SK-N-SH (cell line): ENCODE measurements at regions not wholly inside any gene's neighbourhood (a gene's known extent, or its start where the extent isn't known, plus 50 kb on each side); places are given as distances from the start of the nearest gene placed in this dataset.
"Not testable (repeated sequence)": the region's sequence is repeated elsewhere in the genome, so short reads cannot be mapped to it uniquely, and the experiment has no call there.

Experiments
- CTCF ChIA-PET: fragments of 300-600, 350-600 bp; formaldehyde crosslinking; extraction: SDS; loops from one replicate; lab custom pipeline; 2021; lab: Yijun Ruan, JAX
- POLR2A ChIA-PET: fragments of 350-600 bp; sonication (Branson Sonifier 250); formaldehyde crosslinking; extraction: SDS; loops from one replicate; lab custom pipeline; 2020; ENCODE audit warnings: antibody characterized with exemption, inconsistent platforms; lab: Yijun Ruan, JAX
- DNase-seq: peaks from one replicate; pipeline ENCODE4 v3.0.0; 2012
- H2AFZ ChIP-seq: fragments of 200-600 bp; sonication (generic); 2 replicates; pipeline ENCODE4 v1.8.1; 2016; ENCODE audit warnings: antibody characterized with exemption, mild to moderate bottlenecking, low read depth
- H3F3A ChIP-seq: fragments of 200-600 bp; sonication (generic); replicated peaks from 2 replicates; pipeline ENCODE3; 2016; ENCODE audit warnings: antibody characterized with exemption, mild to moderate bottlenecking; ENCODE audit not compliant: insufficient read depth
- H3K27ac ChIP-seq, 2 experiments: fragments of 200-500 bp in 1 of 2; fragments of 200-600 bp in 1 of 2; sonication (Bioruptor generic) in 1 of 2; sonication (generic), shearing (Covaris generic) in 1 of 2; 2 replicates each; pipeline versions ENCODE4 v1.5.1 to v1.6.1; 2014 to 2016; ENCODE audit warnings: low read depth in 2 of 2, inconsistent platforms in 1 of 2, low read length in 1 of 2, mild to moderate bottlenecking in 1 of 2, mixed read lengths in 1 of 2
- H3K27me3 ChIP-seq: fragments of 200-600 bp; sonication (generic), shearing (Covaris generic); 2 replicates; pipeline ENCODE4 v1.6.1; 2016; ENCODE audit warnings: mixed run types; ENCODE audit not compliant: insufficient read depth
- H3K36me3 ChIP-seq, 2 experiments: fragments of 200-500 bp in 1 of 2; fragments of 200-600 bp in 1 of 2; sonication (Bioruptor generic) in 1 of 2; sonication (generic) in 1 of 2; replicated peaks in 1 of 2; 2 replicates each; pipeline versions ENCODE3 to v1.5.1; 2014 to 2016; ENCODE audit warnings: low read length in 1 of 2, mild to moderate bottlenecking in 1 of 2; ENCODE audit not compliant: insufficient read depth in 2 of 2, control insufficient read depth in 1 of 2
- H3K4me1 ChIP-seq, 2 experiments: fragments of 200-500 bp in 1 of 2; fragments of 200-600 bp in 1 of 2; sonication (Bioruptor generic) in 1 of 2; sonication (generic), shearing (Covaris generic) in 1 of 2; 2 replicates each; pipeline versions ENCODE4 v1.5.1 to v1.6.1; 2014 to 2016; ENCODE audit warnings: low read depth in 1 of 2, low read length in 1 of 2, mixed run types in 1 of 2; ENCODE audit not compliant: insufficient read depth in 2 of 2, control insufficient read depth in 1 of 2
- H3K4me2 ChIP-seq: fragments of 200-600 bp; sonication (generic), shearing (Covaris generic); 2 replicates; pipeline ENCODE4 v1.6.1; 2017; ENCODE audit warnings: mixed run types
- H3K4me3 ChIP-seq, 2 experiments: fragments of 200-500 bp in 1 of 2; fragments of 200-600 bp in 1 of 2; sonication (Bioruptor generic) in 1 of 2; sonication (generic), shearing (Covaris generic) in 1 of 2; 2 replicates each; pipeline versions ENCODE4 v1.5.1 to v1.8.1; 2014 to 2016; ENCODE audit warnings: low read depth in 2 of 2, inconsistent platforms in 1 of 2, low read length in 1 of 2, mild to moderate bottlenecking in 1 of 2, mixed read lengths in 1 of 2, moderate library complexity in 1 of 2
- H3K79me2 ChIP-seq: fragments of 200-600 bp; sonication (generic); 2 replicates; pipeline ENCODE4 v1.8.1; 2017; ENCODE audit warnings: mild to moderate bottlenecking; ENCODE audit not compliant: insufficient read depth
- H3K9ac ChIP-seq: fragments of 200-600 bp; sonication (generic); 2 replicates; pipeline ENCODE4 v1.6.1; 2017; ENCODE audit warnings: mixed run types
- H3K9me2 ChIP-seq: fragments of 200-600 bp; sonication (generic); 2 replicates; pipeline ENCODE4 v1.6.1; 2017; ENCODE audit warnings: mixed run types
- H3K9me3 ChIP-seq: fragments of 200-600 bp; sonication (generic); 2 replicates; pipeline ENCODE4 v1.6.1; 2017; ENCODE audit warnings: mixed run types, mild to moderate bottlenecking, moderate library complexity
- H4K20me1 ChIP-seq: fragments of 200-600 bp; sonication (generic); 2 replicates; pipeline ENCODE4 v1.6.1; 2017; ENCODE audit warnings: mild to moderate bottlenecking, mixed run types; ENCODE audit not compliant: insufficient read depth
- CHD2 ChIP-seq: fragments of 150-350 bp; IDR thresholded peaks from 2 replicates; pipeline ENCODE4 v1.6.1; 2018; ENCODE audit warnings: low read length; ENCODE audit not compliant: partially characterized antibody
- CTCF ChIP-seq: fragments of 200-600 bp; sonication (generic); IDR thresholded peaks from 2 replicates; pipeline ENCODE4 v1.6.1; 2017; ENCODE audit warnings: antibody characterized with exemption, mild to moderate bottlenecking, moderate library complexity
- EP300 ChIP-seq, 2 experiments: IDR thresholded peaks; 2 replicates each; pipeline versions ENCODE4 v1.4.0 to v1.6.1; 2012; ENCODE audit warnings: borderline replicate concordance in 1 of 2, low read depth in 1 of 2, low read length in 1 of 2
- EZH2phosphoT487 ChIP-seq: fragments of 200-600 bp; sonication (generic); IDR thresholded peaks from 2 replicates; pipeline ENCODE4 v1.6.1; 2017; ENCODE audit warnings: low read depth, mixed run types, mild to moderate bottlenecking, antibody characterized with exemption, moderate library complexity, borderline replicate concordance
- FOSL2 ChIP-seq: IDR thresholded peaks from 2 replicates; pipeline ENCODE4 v1.4.0; 2012; ENCODE audit warnings: low read depth, mild to moderate bottlenecking, moderate library complexity, borderline replicate concordance
- FOXJ3 ChIP-seq: sonication (generic); formaldehyde crosslinking; IDR thresholded peaks from 2 replicates; pipeline ENCODE4 v1.5.1; 2020; ENCODE audit warnings: mild to moderate bottlenecking, missing genetic modification reagents
- GATA2 ChIP-seq: sonication (generic); formaldehyde crosslinking; IDR thresholded peaks from 2 replicates; pipeline ENCODE4 v1.5.0; 2020; ENCODE audit warnings: mild to moderate bottlenecking, missing genetic modification reagents
- PBX3 ChIP-seq: IDR thresholded peaks from 2 replicates; pipeline ENCODE4; 2012
- POLR2AphosphoS5 ChIP-seq: IDR thresholded peaks from 2 replicates; pipeline ENCODE4 v1.6.1; 2012; ENCODE audit warnings: low read depth, low read length
- RFX5 ChIP-seq: IDR thresholded peaks from 2 replicates; pipeline ENCODE4 v1.6.1; 2012; ENCODE audit warnings: mild to moderate bottlenecking, improper control_type of control experiment, low read length
- SIN3A ChIP-seq: IDR thresholded peaks from 2 replicates; pipeline ENCODE4 v1.6.1; 2012; ENCODE audit warnings: low read depth, mild to moderate bottlenecking, low read length, moderate library complexity, borderline replicate concordance
- TAF1 ChIP-seq: IDR thresholded peaks from 2 replicates; pipeline ENCODE4 v1.6.1; 2012; ENCODE audit warnings: low read depth, mild to moderate bottlenecking, low read length, moderate library complexity, borderline replicate concordance
- YY1 ChIP-seq: IDR thresholded peaks from 2 replicates; pipeline ENCODE4 v1.4.0; 2012; ENCODE audit warnings: low read depth, mild to moderate bottlenecking
- WGBS: methylation state at CpG from one replicate; pipeline ENCODE4 v1.1.6; 2017; ENCODE audit warnings: low lambda C conversion rate; 5-methylcytosine and 5-hydroxymethylcytosine counted together
- TF ChIP-seq, protein P1 (sequence below): IDR thresholded peaks from 2 replicates; pipeline ENCODE4 v1.4.0; 2012; ENCODE audit warnings: low read depth
- TF ChIP-seq, protein P2 (sequence below): IDR thresholded peaks from 2 replicates; pipeline ENCODE4 v1.4.0; 2012; ENCODE audit warnings: low read depth, borderline replicate concordance

- no peak overlapping the region for H3K4me3 ChIP-seq
- CTCF ChIA-PET: no interaction called here
- no peak for TF ChIP-seq CHD2
- no peak for TF ChIP-seq TAF1
- TF ChIP-seq PBX3: no peak
- TF ChIP-seq YY1: no peak
- TF ChIP-seq GATA2: no peak
- TF ChIP-seq FOSL2: no peak
- H3F3A ChIP-seq: no peaks in the 10 kb centered on the region
- H3K36me3 ChIP-seq: no peaks in the 10 kb centered on the region
- H3K4me2 ChIP-seq: no peak overlapping the region
- WGBS: 66% methylated on average over 2 of the region's 2 CpGs
- DNase-seq: no peak
- no peaks in the 10 kb centered on the region for H3K9me2 ChIP-seq
- H4K20me1 ChIP-seq: no peaks in the 10 kb centered on the region
- no peaks in the 10 kb centered on the region for H3K9me3 ChIP-seq
- H3K9ac ChIP-seq: no peak overlapping the region
- no peak overlapping the region for H3K27ac ChIP-seq
- no peaks in the 10 kb centered on the region for H3K79me2 ChIP-seq
- no peak overlapping the region for H2AFZ ChIP-seq
- H3K4me1 ChIP-seq: no peaks in the 10 kb centered on the region; a peak in 1 of 4 replicates
- POLR2A ChIA-PET: no interaction called here
- no peaks in the 10 kb centered on the region for H3K27me3 ChIP-seq
Measured at GRCh38 chr4:126541820-126542219, 1090.9 kb upstream of the INTU start.

DNA sequence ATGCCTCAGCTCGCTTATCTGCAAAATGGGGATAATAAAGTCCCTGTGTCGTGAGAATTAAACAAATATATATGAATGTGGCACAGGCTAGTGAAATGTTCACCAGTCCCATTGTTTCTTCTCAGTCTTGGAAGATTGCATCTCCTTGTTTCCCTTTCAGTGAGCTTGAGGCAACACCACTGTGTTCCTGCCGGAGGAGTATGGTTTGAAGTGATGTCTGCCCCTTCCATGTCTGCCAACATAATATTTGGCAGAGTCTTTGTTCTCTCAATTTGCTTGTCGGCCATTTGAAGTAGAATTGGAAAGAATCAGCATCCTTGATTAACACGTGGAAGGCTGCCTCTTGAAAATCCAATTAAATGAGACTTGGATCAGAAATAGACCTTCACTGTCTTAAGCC is 1088.5 kb upstream of the INTU start:
- POLR2A ChIA-PET: no interaction called here
- no peak for TF ChIP-seq EZH2phosphoT487
- no peak for TF ChIP-seq CTCF
- no peak for TF ChIP-seq EP300 (IDR thresholded peaks at IDR 0.05; ENCODE audit: borderline replicate concordance in 1 of 2, low read depth in 1 of 2, low read length in 1 of 2)
- TF ChIP-seq FOXJ3: no peak
- no peak for TF ChIP-seq CHD2
- TF ChIP-seq SIN3A: no peak
- TF ChIP-seq POLR2AphosphoS5: no peak
- TF ChIP-seq, protein P1, sequence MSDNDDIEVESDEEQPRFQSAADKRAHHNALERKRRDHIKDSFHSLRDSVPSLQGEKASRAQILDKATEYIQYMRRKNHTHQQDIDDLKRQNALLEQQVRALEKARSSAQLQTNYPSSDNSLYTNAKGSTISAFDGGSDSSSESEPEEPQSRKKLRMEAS: no peak
- TF ChIP-seq RFX5: no peak
- TF ChIP-seq, protein P2, sequence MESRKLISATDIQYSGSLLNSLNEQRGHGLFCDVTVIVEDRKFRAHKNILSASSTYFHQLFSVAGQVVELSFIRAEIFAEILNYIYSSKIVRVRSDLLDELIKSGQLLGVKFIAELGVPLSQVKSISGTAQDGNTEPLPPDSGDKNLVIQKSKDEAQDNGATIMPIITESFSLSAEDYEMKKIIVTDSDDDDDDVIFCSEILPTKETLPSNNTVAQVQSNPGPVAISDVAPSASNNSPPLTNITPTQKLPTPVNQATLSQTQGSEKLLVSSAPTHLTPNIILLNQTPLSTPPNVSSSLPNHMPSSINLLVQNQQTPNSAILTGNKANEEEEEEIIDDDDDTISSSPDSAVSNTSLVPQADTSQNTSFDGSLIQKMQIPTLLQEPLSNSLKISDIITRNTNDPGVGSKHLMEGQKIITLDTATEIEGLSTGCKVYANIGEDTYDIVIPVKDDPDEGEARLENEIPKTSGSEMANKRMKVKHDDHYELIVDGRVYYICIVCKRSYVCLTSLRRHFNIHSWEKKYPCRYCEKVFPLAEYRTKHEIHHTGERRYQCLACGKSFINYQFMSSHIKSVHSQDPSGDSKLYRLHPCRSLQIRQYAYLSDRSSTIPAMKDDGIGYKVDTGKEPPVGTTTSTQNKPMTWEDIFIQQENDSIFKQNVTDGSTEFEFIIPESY: no peak
- Histone ChIP-seq H3K9me2 (no peaks in the 10 kb centered on the region), H3K79me2 (no peaks in the 10 kb centered on the region), H2AFZ (no peak overlapping the region), H3K36me3 (no peaks in the 10 kb centered on the region), H3K4me1 (no peaks in the 10 kb centered on the region; a peak in 1 of 4 replicates), H3F3A (no peaks in the 10 kb centered on the region), H3K27ac (no peak overlapping the region), H3K27me3 (no peaks in the 10 kb centered on the region), H3K9me3 (no peaks in the 10 kb centered on the region; the same call in 1 of the 2 replicates), H3K4me3 (no peak overlapping the region), H3K4me2 (no peak overlapping the region), H3K9ac (no peak overlapping the region), H4K20me1 (no peaks in the 10 kb centered on the region)
- no peak for DNase-seq
- CTCF ChIA-PET: no interaction called here
- 48% methylated on average over 5 of the region's 5 CpGs for WGBS

- H3K4me2 ChIP-seq, H3K36me3 ChIP-seq, H3F3A ChIP-seq, CTCF ChIA-PET, H3K27ac ChIP-seq, H3K9me3 ChIP-seq, H3K27me3 ChIP-seq, H4K20me1 ChIP-seq, POLR2A ChIA-PET, H3K79me2 ChIP-seq, H3K9me2 ChIP-seq, DNase-seq, H3K9ac ChIP-seq, H3K4me1 ChIP-seq, H3K4me3 ChIP-seq, H2AFZ ChIP-seq: not testable (repeated sequence)
- 84% methylated on average over 10 of the region's 10 CpGs for WGBS
Measured at GRCh38 chr4:126546197-126546596, 1086.6 kb upstream of the INTU start.
